ENCODE measurements at regions not wholly inside any gene's neighbourhood (a gene's known extent, or its start where the extent isn't known, plus 50 kb on each side); places are given as distances from the start of the nearest gene placed in this dataset.
"Not testable (repeated sequence)": the region's sequence is repeated elsewhere in the genome, so short reads cannot be mapped to it uniquely, and the experiment has no call there.

DNA sequence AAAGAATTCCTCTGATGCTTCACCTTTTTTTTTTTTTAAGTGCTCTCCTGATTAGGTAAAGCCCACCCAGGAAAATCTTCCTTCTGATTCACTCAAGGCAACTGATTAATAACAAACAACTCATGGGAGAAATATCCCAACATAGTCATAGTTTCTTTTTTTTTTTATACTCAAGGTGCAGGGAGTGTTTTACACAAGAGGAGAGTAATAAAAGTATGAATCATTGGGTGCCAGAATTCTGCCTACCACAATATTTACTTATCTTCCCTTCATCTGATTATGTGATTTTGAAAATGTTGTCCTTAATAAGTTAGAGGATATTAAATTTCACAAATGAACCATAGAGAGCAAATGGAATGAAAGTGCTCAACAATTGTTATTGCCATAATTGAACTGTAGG is 329.9 kb downstream of the TECRL start:
- no peak overlapping the region for H3K27ac Mint-ChIP-seq
- DNase-seq (ENCODE audit: low spot score in 2 of 2) (no peak), ATAC-seq (no peak)
- H3K36me3 Mint-ChIP-seq = no peaks in the 10 kb centered on the region
- H3K9me3 Mint-ChIP-seq = peaks cover 5 to 7% of the 10 kb centered on the region in 2 donors

GRCh38 chr4:64068096-64068495 is 341.2 kb downstream of the TECRL start:
- no peak for DNase-seq (ENCODE audit: low spot score in 2 of 2)
- H3K9me3 Mint-ChIP-seq = peaks cover 16 to 24% of the 10 kb centered on the region in 2 donors
- no peak for ATAC-seq
- H3K27ac Mint-ChIP-seq = no peak overlapping the region
- H3K36me3 Mint-ChIP-seq = no peaks in the 10 kb centered on the region

GRCh38 chr4:64062991-64063390 is 346.3 kb downstream of the TECRL start:
- H3K36me3 Mint-ChIP-seq = no peaks in the 10 kb centered on the region
- peaks cover 6 to 12% of the 10 kb centered on the region in 2 donors for H3K9me3 Mint-ChIP-seq
- no peak overlapping the region for H3K27ac Mint-ChIP-seq
- ATAC-seq (no peak), DNase-seq (ENCODE audit: low spot score in 2 of 2) (no peak)

DNA sequence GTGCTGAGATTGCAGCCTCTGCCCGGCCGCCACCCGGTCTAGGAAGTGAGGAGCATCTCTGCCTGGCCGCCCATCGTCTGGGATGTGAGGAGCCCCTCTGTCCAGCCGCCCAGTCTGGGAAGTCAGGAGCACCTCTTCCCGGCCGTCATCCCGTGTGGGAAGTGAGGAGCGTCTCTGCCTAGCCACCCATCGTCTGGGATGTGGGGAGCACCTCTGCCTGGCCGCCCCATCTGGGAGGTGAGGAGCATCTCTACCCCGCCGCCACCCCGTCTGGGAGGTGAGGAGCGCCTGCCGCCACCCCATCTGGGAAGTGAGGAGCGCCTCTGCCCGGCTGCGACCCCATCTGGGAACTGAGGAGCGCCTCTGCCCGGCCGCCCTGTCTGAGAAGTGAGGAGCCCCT is 372.2 kb downstream of the TECRL start:
- H3K36me3 Mint-ChIP-seq; ATAC-seq; DNase-seq (ENCODE audit: low spot score in 2 of 2); H3K27ac Mint-ChIP-seq: not testable (repeated sequence)
- peaks cover 14 to 16% of the 10 kb centered on the region in 2 donors for H3K9me3 Mint-ChIP-seq

DNA sequence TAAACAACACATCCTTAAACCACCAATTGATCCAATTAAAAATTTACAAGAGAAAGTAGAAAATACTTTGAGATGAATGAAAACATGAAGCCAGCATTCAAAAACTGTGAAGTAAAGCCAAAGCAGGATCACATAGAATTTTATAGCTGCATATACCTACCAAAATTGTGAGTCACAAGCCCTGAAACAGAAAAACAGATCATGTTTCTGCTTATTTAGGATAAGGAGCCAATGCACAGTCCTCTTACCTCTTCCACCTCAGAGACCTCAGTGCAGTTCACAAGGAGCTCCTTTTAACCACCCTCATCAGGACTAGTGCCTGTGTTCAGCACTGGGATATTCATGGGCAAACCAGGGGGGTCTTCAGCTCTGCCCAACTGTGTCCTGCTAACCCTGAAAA is 386.7 kb downstream of the TECRL start:
- Mint-ChIP-seq H3K27ac (no peak overlapping the region), H3K9me3 (peaks cover 28 to 34% of the 10 kb centered on the region in 2 donors), H3K36me3 (peaks cover 0 to 9% of the 10 kb centered on the region in 2 donors)
- DNase-seq (ENCODE audit: low spot score in 2 of 2) = no peak
- no peak for ATAC-seq

DNA sequence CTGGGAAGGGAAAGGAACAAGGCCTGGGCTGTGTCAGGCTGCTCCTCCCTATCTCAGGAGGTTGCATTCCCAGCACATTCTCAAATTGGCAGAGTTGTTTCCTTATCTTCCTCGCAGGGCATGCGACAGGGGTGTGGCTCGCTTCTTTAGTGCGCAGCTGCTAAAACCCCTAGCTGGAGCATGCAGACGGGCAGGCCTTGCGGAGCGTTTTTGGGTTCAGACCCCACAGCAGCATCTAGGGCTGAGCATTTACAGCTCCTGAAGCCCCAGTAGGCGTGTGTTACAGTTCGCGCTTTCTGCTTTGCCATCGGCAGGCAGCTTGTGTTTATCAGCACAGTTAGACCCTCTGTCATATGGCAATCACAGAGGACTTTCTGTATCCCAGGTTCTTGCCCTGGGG is 392.4 kb downstream of the TECRL start:
- H3K36me3 Mint-ChIP-seq = no peaks in the 10 kb centered on the region
- no peak for ATAC-seq
- H3K9me3 Mint-ChIP-seq = peaks cover 20 to 22% of the 10 kb centered on the region in 2 donors
- H3K27ac Mint-ChIP-seq = no peak overlapping the region
- no peak for DNase-seq (ENCODE audit: low spot score in 2 of 2)

- H3K27ac Mint-ChIP-seq = no peak overlapping the region
- no peaks in the 10 kb centered on the region for H3K36me3 Mint-ChIP-seq
- peaks cover 15 to 20% of the 10 kb centered on the region in 2 donors for H3K9me3 Mint-ChIP-seq
- DNase-seq (ENCODE audit: low spot score in 2 of 2) (no peak), ATAC-seq (no peak)
Observed at GRCh38 chr4:64014647-64015046, 394.6 kb downstream of the TECRL start.

DNA sequence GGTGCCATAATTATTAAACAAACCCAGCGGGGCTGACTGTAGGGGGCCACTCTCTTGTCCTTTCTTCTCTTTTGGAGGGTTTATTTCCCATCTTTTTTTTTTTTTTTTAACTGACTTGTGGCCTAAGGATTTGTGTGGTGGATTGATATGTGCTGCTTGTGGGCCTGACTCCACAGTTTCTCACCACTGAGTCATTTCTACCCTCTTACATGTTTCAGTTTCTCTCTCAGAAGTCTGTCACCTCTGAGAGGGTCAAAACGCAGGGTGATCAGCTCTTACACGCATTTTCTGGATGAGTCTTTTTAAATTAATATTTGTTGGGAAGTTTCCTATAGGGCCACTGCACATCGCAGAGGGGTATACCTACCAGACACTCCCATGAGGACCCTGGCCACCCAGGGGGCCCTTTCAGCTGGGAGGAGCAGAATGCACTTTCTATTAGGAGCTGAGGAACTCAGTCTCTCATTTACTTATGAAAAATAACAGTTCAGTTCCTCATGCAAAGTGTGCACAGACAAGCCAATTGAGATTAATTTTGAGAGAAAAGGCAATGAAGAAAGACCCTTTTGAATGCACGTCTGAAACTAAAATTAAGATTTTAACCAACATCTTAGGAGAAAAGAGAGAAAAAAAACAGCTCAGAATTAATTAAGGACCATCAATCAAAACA is 407.9 kb downstream of the TECRL start:
- Mint-ChIP-seq H3K36me3 (peaks cover 0 to 7% of the 10 kb centered on the region in 2 donors), H3K27ac (peak overlapping the region in 1 of 2 donors; percentile 46), H3K9me3 (peaks cover 4 to 26% of the 10 kb centered on the region in 2 donors)
- no peak for DNase-seq (ENCODE audit: low spot score in 2 of 2)
- ATAC-seq = no peak

DNA sequence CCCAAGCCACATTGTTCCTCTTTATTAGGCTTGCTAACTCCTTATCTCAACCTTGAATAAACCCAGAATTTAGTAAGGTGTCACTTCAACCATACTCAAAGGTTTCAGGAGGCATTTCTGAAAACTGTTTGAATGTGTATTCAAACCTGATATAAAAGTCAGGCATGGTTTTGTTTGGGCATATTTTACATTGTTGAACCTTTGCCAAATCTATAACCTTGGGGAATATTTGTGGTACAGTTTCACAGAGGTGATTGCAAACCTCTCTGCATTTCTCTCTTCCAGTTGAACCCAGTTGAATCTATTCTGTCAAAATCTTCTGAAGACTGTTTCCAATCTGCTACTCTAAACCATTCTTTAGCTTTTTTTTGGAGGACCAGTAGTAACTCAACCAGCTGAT is 409.0 kb downstream of the TECRL start:
- ATAC-seq = no peak
- peaks cover 0 to 7% of the 10 kb centered on the region in 2 donors for H3K36me3 Mint-ChIP-seq
- H3K9me3 Mint-ChIP-seq = peaks cover 8 to 26% of the 10 kb centered on the region in 2 donors
- H3K27ac Mint-ChIP-seq = no peak overlapping the region
- DNase-seq (ENCODE audit: low spot score in 2 of 2) = no peak

DNA sequence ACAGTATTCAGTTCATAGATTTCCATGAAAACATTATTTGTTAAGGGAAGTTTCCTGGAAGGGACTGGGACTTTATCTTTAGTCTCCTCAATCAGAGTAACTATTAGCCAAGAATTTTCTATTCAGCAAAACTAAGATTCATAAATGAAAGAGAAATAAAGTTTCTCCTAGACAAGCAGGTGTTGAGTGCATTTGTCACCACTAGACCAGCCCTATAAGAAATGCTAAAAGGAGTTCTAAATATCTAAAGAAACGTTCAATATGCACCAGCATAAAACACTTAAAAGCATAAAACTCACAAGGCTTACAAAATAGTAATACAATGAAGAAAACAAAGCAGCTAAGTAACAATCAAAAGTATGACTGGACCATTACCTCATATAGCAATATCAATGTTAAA is 423.0 kb downstream of the TECRL start:
- peaks cover 6% of the 10 kb centered on the region in 2 donors for H3K36me3 Mint-ChIP-seq
- DNase-seq (ENCODE audit: low spot score in 2 of 2) (no peak), ATAC-seq (no peak)
- peaks cover 26 to 41% of the 10 kb centered on the region in 2 donors for H3K9me3 Mint-ChIP-seq
- no peak overlapping the region for H3K27ac Mint-ChIP-seq

GRCh38 chr4:63983224-63983623 is 426.0 kb downstream of the TECRL start:
- no peak overlapping the region for H3K27ac Mint-ChIP-seq
- peaks cover 20 to 25% of the 10 kb centered on the region in 2 donors for H3K9me3 Mint-ChIP-seq
- ATAC-seq = no peak

GRCh38 chr4:63965875-63966274 is 443.4 kb downstream of the TECRL start:
- no peak for DNase-seq (ENCODE audit: low spot score in 2 of 2)
- Mint-ChIP-seq H3K27ac (no peak overlapping the region), H3K36me3 (no peaks in the 10 kb centered on the region), H3K9me3 (peaks cover 7 to 10% of the 10 kb centered on the region in 2 donors)
- no peak for ATAC-seq

More at GRCh38 chr4:63983224-63983623, 426.0 kb downstream of the TECRL start:
- peaks cover 6% of the 10 kb centered on the region in 2 donors for H3K36me3 Mint-ChIP-seq
- DNase-seq (ENCODE audit: low spot score in 2 of 2) = no peak

DNA sequence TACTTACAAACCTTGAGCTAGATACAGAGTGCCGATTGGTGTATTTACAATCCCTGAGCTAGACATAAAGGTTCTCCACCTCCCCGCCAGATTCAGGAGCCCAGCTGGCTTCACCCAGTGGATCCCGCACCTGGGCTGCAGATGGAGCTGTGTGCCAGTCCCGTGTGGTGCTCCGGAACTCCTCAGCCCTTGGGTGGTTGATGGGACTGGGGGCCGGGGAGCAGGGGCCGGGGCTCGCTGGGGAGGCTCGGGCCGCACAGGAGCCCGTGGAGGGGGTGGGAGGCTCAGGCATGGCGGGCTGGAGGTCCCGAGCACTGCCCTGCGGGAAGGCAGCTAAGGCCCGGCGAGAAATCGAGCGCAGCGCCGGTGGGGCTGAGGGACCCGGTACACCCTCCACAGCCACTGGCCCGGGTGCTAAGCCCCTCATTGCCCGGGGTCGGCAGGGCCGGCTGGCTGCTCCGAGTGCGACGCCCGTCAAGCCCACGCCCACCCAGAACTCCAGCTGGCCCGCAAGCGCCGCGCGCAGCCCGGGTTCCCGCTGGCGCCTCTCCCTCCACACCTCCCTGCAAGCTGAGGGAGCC is 466.5 kb downstream of the TECRL start:
- H3K27ac Mint-ChIP-seq; DNase-seq (ENCODE audit: low spot score in 2 of 2); H3K36me3 Mint-ChIP-seq; ATAC-seq: not testable (repeated sequence)
- peaks cover 7 to 14% of the 10 kb centered on the region in 2 donors for H3K9me3 Mint-ChIP-seq

GRCh38 chr4:63937961-63938360 is 471.3 kb downstream of the TECRL start:
- ATAC-seq (no peak), DNase-seq (ENCODE audit: low spot score in 2 of 2) (no peak)
- Mint-ChIP-seq H3K9me3 (peaks cover 9 to 13% of the 10 kb centered on the region in 2 donors), H3K27ac (no peak overlapping the region), H3K36me3 (no peaks in the 10 kb centered on the region)

DNA sequence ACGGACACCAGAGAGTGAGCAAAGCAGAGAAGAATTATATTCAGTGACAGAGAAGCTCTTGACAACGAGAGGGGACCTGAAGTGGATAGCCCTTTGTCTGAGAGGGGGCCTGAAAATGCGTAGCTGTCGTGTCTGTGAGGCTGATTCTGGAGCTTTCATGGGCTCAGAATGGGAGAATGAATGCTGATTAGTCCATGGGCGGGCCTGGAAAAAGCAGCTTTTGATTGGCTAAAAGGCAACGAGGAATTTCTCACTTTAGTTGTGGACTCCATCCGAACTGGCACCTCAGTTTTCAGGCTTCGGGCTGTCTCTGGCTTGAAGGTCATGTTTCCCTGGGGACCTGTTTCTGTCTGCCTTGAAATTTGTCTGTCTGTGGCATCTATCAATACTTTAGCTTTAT is 487.1 kb downstream of the TECRL start:
- DNase-seq (ENCODE audit: low spot score in 2 of 2) (no peak), ATAC-seq (no peak)
- Mint-ChIP-seq H3K9me3 (peaks cover 10 to 14% of the 10 kb centered on the region in 2 donors), H3K27ac (no peak overlapping the region), H3K36me3 (peaks cover 0 to 8% of the 10 kb centered on the region in 2 donors)

DNA sequence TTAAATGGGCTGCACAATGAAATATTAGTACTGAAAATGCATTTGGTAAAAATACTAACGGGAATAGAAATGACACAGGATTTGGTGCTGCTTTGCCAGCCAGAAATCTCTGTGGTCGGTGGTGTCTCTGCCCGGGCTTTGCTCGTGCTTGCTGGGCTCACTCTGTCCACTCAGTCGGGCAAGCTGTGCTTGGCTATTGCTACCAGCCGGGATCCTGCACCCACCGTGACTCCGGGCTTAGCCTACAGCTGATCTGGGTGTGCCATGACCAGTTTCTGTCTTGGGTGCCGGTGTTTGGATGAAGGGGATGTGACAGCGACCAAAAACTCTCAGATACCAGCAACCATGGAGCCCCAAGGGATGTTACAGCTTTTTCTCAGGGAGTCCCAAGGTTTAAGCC is 487.7 kb downstream of the TECRL start:
- DNase-seq (ENCODE audit: low spot score in 2 of 2) (no peak), ATAC-seq (no peak)
- Mint-ChIP-seq H3K27ac (no peak overlapping the region), H3K9me3 (peaks cover 8 to 14% of the 10 kb centered on the region in 2 donors), H3K36me3 (peaks cover 0 to 8% of the 10 kb centered on the region in 2 donors)

- H3K9me3 Mint-ChIP-seq = peaks cover 4 to 9% of the 10 kb centered on the region in 2 donors
- ATAC-seq (no peak), DNase-seq (ENCODE audit: low spot score in 2 of 2) (no peak)
Observed at GRCh38 chr4:63919636-63920365, 489.4 kb downstream of the TECRL start.

More at GRCh38 chr4:63919636-63920365, 489.4 kb downstream of the TECRL start:
- H3K36me3 Mint-ChIP-seq = peaks cover 0 to 8% of the 10 kb centered on the region in 2 donors
- no peak overlapping the region for H3K27ac Mint-ChIP-seq

Measured in activated naive CD4-positive, alpha-beta T cell treated with anti-CD3 and anti-CD28 coated beads, Interleukin-2, amount 50 U/mL, for 72 hours (primary cell).